Testis (tissue), 2 donors: ENCODE measurements at regions not wholly inside any gene's neighbourhood (a gene's known extent, or its start where the extent isn't known, plus 50 kb on each side); places are given as distances from the start of the nearest gene placed in this dataset.

Experiments
- POLR2A ChIP-seq: fragments of 450-650 bp; IDR thresholded peaks from one replicate; pipeline ENCODE4 v1.6.1; 2017; ENCODE audit warnings: antibody characterized with exemption, mild to moderate bottlenecking, moderate library complexity
- TF ChIP-seq, protein P1 (sequence below), 3 experiments: fragments of 450-650 bp in 2 of 3; fragments of 200-600 bp in 1 of 3; sonication (generic) in 1 of 3; IDR thresholded peaks; one replicate each; pipeline ENCODE4 v1.5.1; 2016 to 2019; ENCODE audit warnings: antibody characterized with exemption in 3 of 3, mild to moderate bottlenecking in 2 of 3, moderate library complexity in 1 of 3

- TF ChIP-seq, protein P1, sequence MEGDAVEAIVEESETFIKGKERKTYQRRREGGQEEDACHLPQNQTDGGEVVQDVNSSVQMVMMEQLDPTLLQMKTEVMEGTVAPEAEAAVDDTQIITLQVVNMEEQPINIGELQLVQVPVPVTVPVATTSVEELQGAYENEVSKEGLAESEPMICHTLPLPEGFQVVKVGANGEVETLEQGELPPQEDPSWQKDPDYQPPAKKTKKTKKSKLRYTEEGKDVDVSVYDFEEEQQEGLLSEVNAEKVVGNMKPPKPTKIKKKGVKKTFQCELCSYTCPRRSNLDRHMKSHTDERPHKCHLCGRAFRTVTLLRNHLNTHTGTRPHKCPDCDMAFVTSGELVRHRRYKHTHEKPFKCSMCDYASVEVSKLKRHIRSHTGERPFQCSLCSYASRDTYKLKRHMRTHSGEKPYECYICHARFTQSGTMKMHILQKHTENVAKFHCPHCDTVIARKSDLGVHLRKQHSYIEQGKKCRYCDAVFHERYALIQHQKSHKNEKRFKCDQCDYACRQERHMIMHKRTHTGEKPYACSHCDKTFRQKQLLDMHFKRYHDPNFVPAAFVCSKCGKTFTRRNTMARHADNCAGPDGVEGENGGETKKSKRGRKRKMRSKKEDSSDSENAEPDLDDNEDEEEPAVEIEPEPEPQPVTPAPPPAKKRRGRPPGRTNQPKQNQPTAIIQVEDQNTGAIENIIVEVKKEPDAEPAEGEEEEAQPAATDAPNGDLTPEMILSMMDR (IDR thresholded peaks at IDR 0.05): no peak
- no peak for TF ChIP-seq POLR2A
Observed at GRCh38 chr21:22355949-22356348, 1357.7 kb downstream of the NCAM2 start.
